Loucy (cell line): ENCODE measurements at regions not wholly inside any gene's neighbourhood (a gene's known extent, or its start where the extent isn't known, plus 50 kb on each side); places are given as distances from the start of the nearest gene placed in this dataset.

Experiments
- CTCF ChIP-seq: fragments of 200-600 bp; sonication (generic); conservative IDR thresholded peaks from 2 replicates; pipeline ENCODE4 v1.5.1; 2014; ENCODE audit warnings: mild to moderate bottlenecking, antibody characterized with exemption, low read length
- EZH2phosphoT487 ChIP-seq: fragments of 200-600 bp; IDR thresholded peaks from 2 replicates; pipeline ENCODE4 v1.6.1; 2018; ENCODE audit warnings: antibody characterized with exemption, mild to moderate bottlenecking, moderate library complexity, borderline replicate concordance

- TF ChIP-seq CTCF (no peak), EZH2phosphoT487 (no peak)
Observed at GRCh38 chr2:226475650-226476049, 324.0 kb downstream of the IRS1 start.
